ENCODE measurements at regions not wholly inside any gene's neighbourhood (a gene's known extent, or its start where the extent isn't known, plus 50 kb on each side); places are given as distances from the start of the nearest gene placed in this dataset.

- TF ChIP-seq, protein P1, sequence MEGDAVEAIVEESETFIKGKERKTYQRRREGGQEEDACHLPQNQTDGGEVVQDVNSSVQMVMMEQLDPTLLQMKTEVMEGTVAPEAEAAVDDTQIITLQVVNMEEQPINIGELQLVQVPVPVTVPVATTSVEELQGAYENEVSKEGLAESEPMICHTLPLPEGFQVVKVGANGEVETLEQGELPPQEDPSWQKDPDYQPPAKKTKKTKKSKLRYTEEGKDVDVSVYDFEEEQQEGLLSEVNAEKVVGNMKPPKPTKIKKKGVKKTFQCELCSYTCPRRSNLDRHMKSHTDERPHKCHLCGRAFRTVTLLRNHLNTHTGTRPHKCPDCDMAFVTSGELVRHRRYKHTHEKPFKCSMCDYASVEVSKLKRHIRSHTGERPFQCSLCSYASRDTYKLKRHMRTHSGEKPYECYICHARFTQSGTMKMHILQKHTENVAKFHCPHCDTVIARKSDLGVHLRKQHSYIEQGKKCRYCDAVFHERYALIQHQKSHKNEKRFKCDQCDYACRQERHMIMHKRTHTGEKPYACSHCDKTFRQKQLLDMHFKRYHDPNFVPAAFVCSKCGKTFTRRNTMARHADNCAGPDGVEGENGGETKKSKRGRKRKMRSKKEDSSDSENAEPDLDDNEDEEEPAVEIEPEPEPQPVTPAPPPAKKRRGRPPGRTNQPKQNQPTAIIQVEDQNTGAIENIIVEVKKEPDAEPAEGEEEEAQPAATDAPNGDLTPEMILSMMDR (IDR thresholded peaks at IDR 0.05) = no peak
- TF ChIP-seq POLR2A (IDR thresholded peaks at IDR 0.05) (no peak), EP300 (IDR thresholded peaks at IDR 0.05) (no peak)
Measured at GRCh38 chr17:53270936-53271335, 551.8 kb upstream of the KIF2B start.

All from tibial nerve (tissue), 4 donors.